ENCODE measurements at regions not wholly inside any gene's neighbourhood (a gene's known extent, or its start where the extent isn't known, plus 50 kb on each side); places are given as distances from the start of the nearest gene placed in this dataset.

DNA sequence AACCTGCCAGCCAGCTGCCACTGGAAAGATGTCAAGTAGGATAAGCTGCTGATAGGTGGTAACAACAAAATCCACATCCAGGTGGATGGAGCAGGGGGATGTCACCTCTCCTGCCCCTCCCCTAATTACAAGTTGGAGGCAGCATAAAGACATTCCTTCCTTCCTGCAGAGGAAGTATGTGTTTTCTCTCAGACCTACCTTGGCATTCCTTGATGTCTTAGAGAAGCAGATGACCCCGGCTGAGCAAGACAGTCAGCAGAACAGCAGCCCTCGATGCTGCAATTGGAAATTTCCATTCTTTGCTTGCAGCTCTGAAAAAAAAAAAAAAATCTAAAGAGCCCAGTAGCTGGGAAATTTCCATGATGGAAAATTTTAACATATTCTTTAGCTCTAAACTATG is 137.5 kb upstream of the MKLN1 start:
- no peaks in the 10 kb centered on the region for H4K20me1 ChIP-seq (replicated peaks; ENCODE audit: control insufficient read depth, extremely low read depth, insufficient read depth, low read length)
- H3K4me3 ChIP-seq (replicated peaks in 1 of 3; ENCODE audit: insufficient read depth in 1 of 3, low read depth in 1 of 3, low read length in 3 of 3): no peak overlapping the region
- peaks cover 0 to 3% of the 10 kb centered on the region in 2 experiments for H3K27me3 ChIP-seq (ENCODE audit: control insufficient read depth in 2 of 2, insufficient read depth in 2 of 2, low read length in 2 of 2)
- no peak overlapping the region for H3K4me2 ChIP-seq (ENCODE audit: insufficient read depth, low read length)
- no TSS peak for BruUV-seq (replicated peaks)
- intact Hi-C loops (cut with micrococcal nuclease): no loop called here
- POLR2A ChIA-PET: no interaction called here
- DNase-seq (ENCODE audit: low read depth, low spot score): no peak
- no peak for FAIRE-seq
- no peaks in the 10 kb centered on the region for H3K9me1 ChIP-seq (replicated peaks; ENCODE audit: control insufficient read depth, extremely low read depth, insufficient read depth, low read length)
- TF ChIP-seq JUN (IDR thresholded peaks at IDR 0.05; ENCODE audit: borderline replicate concordance, insufficient read depth, insufficient read length, low read depth) (no peak), GATA2 (IDR thresholded peaks at IDR 0.05; ENCODE audit: insufficient read depth, insufficient read length, low read depth, low read length) (no peak), EZH2 (IDR thresholded peaks at IDR 0.05; ENCODE audit: borderline replicate concordance, low read depth, low read length, severe bottlenecking) (no peak)
- no peaks in the 10 kb centered on the region for H3K9me3 ChIP-seq (replicated peaks; ENCODE audit: control insufficient read depth, insufficient read depth, low read length)
- no peak overlapping the region for H2AFZ ChIP-seq (ENCODE audit: low read depth, low read length)
- H3K79me2 ChIP-seq (ENCODE audit: control insufficient read depth, insufficient read depth, low read length): no peaks in the 10 kb centered on the region
- H3K27ac ChIP-seq (ENCODE audit: insufficient read depth, low read depth, low read length): no peak overlapping the region
- dilution Hi-C loops (cut with MboI; ENCODE audit: extremely low pct_ligation_motif_present, low sequenced_read_pairs): no loop called here
- CTCF ChIA-PET: interaction anchor here (0.7 to 1.5 kb wide), 5 partner anchors 26 to 150 kb away, joined by 3 to 5 read pairs (median 3); no protein-coding TSS in a partner anchor
- no peak overlapping the region for H3K9ac ChIP-seq (replicated peaks; ENCODE audit: extremely low read depth, insufficient read depth, low read length)
- H3K4me1 ChIP-seq (ENCODE audit: control insufficient read depth, extremely low read depth, insufficient read depth, low read length): peaks cover 5% of the 10 kb centered on the region
- H3K36me3 ChIP-seq (ENCODE audit: control insufficient read depth in 2 of 2, extremely low read depth in 1 of 2, insufficient read depth in 2 of 2, low read length in 2 of 2): no peaks in the 10 kb centered on the region

DNA sequence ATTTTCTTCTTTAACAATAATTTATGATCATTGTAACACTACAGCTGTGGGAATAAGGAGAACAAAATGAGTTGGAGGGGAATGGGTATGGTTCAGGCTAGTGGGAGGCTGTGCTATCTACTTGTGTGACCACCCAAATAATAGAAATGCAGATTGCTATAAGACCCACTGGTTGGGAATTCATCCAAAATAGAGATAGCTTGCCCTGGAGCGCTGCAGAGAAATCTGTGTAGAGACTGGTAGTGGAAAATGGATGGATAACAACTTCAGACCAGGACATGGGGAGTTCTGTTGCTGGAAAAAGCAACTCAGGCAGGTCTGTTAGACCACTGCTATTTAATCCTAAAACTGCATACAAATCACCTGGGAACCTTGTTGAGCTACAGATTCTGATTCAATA is 137.1 kb upstream of the MKLN1 start:
- Histone ChIP-seq H3K9me3 (replicated peaks; ENCODE audit: control insufficient read depth, insufficient read depth, low read length) (no peaks in the 10 kb centered on the region), H3K27ac (ENCODE audit: insufficient read depth, low read depth, low read length) (no peak overlapping the region), H3K9ac (replicated peaks; ENCODE audit: extremely low read depth, insufficient read depth, low read length) (no peak overlapping the region), H3K27me3 (ENCODE audit: control insufficient read depth in 2 of 2, insufficient read depth in 2 of 2, low read length in 2 of 2) (peaks cover 0 to 3% of the 10 kb centered on the region in 2 experiments), H3K4me3 (replicated peaks in 1 of 3; ENCODE audit: insufficient read depth in 1 of 3, low read depth in 1 of 3, low read length in 3 of 3) (no peak overlapping the region), H4K20me1 (replicated peaks; ENCODE audit: control insufficient read depth, extremely low read depth, insufficient read depth, low read length) (no peaks in the 10 kb centered on the region), H3K9me1 (replicated peaks; ENCODE audit: control insufficient read depth, extremely low read depth, insufficient read depth, low read length) (no peaks in the 10 kb centered on the region), H3K36me3 (ENCODE audit: control insufficient read depth in 2 of 2, extremely low read depth in 1 of 2, insufficient read depth in 2 of 2, low read length in 2 of 2) (no peaks in the 10 kb centered on the region), H3K79me2 (ENCODE audit: control insufficient read depth, insufficient read depth, low read length) (no peaks in the 10 kb centered on the region), H2AFZ (ENCODE audit: low read depth, low read length) (no peak overlapping the region), H3K4me1 (ENCODE audit: control insufficient read depth, extremely low read depth, insufficient read depth, low read length) (peaks cover 5% of the 10 kb centered on the region), H3K4me2 (ENCODE audit: insufficient read depth, low read length) (no peak overlapping the region)
- TF ChIP-seq POLR2A (IDR thresholded peaks at IDR 0.05; ENCODE audit: low read depth, low read length) (no peak), JUN (IDR thresholded peaks at IDR 0.05; ENCODE audit: borderline replicate concordance, insufficient read depth, insufficient read length, low read depth) (no peak), MYC (IDR thresholded peaks at IDR 0.05; ENCODE audit: low read depth, low read length) (no peak), MAX (IDR thresholded peaks at IDR 0.05; ENCODE audit: insufficient read depth, insufficient read length) (no peak)
- TF ChIP-seq, protein P1, sequence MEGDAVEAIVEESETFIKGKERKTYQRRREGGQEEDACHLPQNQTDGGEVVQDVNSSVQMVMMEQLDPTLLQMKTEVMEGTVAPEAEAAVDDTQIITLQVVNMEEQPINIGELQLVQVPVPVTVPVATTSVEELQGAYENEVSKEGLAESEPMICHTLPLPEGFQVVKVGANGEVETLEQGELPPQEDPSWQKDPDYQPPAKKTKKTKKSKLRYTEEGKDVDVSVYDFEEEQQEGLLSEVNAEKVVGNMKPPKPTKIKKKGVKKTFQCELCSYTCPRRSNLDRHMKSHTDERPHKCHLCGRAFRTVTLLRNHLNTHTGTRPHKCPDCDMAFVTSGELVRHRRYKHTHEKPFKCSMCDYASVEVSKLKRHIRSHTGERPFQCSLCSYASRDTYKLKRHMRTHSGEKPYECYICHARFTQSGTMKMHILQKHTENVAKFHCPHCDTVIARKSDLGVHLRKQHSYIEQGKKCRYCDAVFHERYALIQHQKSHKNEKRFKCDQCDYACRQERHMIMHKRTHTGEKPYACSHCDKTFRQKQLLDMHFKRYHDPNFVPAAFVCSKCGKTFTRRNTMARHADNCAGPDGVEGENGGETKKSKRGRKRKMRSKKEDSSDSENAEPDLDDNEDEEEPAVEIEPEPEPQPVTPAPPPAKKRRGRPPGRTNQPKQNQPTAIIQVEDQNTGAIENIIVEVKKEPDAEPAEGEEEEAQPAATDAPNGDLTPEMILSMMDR (IDR thresholded peaks at IDR 0.05; ENCODE audit: extremely low read depth in 1 of 2, insufficient read depth in 1 of 2, low read depth in 1 of 2, low read length in 2 of 2): no peak
- BruUV-seq (replicated peaks): no TSS peak
- CTCF ChIA-PET: interaction anchor here (0.7 to 1.3 kb wide), 4 partner anchors 14 to 150 kb away, joined by 3 to 5 read pairs (median 3); no protein-coding TSS in a partner anchor
- dilution Hi-C loops (cut with MboI; ENCODE audit: extremely low pct_ligation_motif_present, low sequenced_read_pairs): no loop called here
- no peak for DNase-seq (ENCODE audit: low read depth, low spot score)
- POLR2A ChIA-PET: no interaction called here
- intact Hi-C loops (cut with micrococcal nuclease): no loop called here
- FAIRE-seq: no peak
